ENCODE measurements at regions not wholly inside any gene's neighbourhood (a gene's known extent, or its start where the extent isn't known, plus 50 kb on each side); places are given as distances from the start of the nearest gene placed in this dataset.

- BruUV-seq (replicated peaks) = no TSS peak
- H3K27ac ChIP-seq (ENCODE audit: control insufficient read depth, insufficient read depth) = no peak overlapping the region
- no peak overlapping the region for H3K4me2 ChIP-seq (ENCODE audit: control insufficient read depth, insufficient read depth)
- no peak overlapping the region for H3K4me3 ChIP-seq
- H4K20me1 ChIP-seq (ENCODE audit: control insufficient read depth, insufficient read depth) = no peaks in the 10 kb centered on the region
- no peaks in the 10 kb centered on the region for H3K79me2 ChIP-seq (ENCODE audit: control insufficient read depth, insufficient read depth, low read length)
- 28% methylated on average over 2 of the region's 2 CpGs for WGBS (ENCODE audit: insufficient coverage, insufficient replicate concordance, low lambda C conversion rate, missing lambda C conversion rate)
- H3K4me1 ChIP-seq (ENCODE audit: control insufficient read depth, insufficient read depth, low read length) = no peaks in the 10 kb centered on the region
- no peak overlapping the region for H2AFZ ChIP-seq (ENCODE audit: control insufficient read depth, low read depth, low read length)
- FAIRE-seq (no peak), DNase-seq (ENCODE audit: low read depth, low spot score) (no peak), ATAC-seq (no peak)
- TF ChIP-seq DPF2 (IDR thresholded peaks at IDR 0.05) (no peak), KAT2A (conservative IDR thresholded peaks at IDR 0.05; ENCODE audit: control insufficient read depth, low read depth, low read length) (no peak), EED (IDR thresholded peaks at IDR 0.05; ENCODE audit: low read depth) (no peak), LARP7 (IDR thresholded peaks at IDR 0.05) (no peak), ASH2L (IDR thresholded peaks at IDR 0.05; ENCODE audit: borderline replicate concordance, low read depth) (no peak), BACH1 (IDR thresholded peaks at IDR 0.05; ENCODE audit: borderline replicate concordance) (no peak), ZSCAN29 (IDR thresholded peaks at IDR 0.05) (no peak)
- in situ Hi-C loops (cut with MboI) = no loop called here
- ChIA-PET RAD21 (ENCODE audit: unreplicated experiment) (interaction anchor here (1.0 kb wide), 1 partner anchor 321 kb away, joined by 7 read pairs; no protein-coding TSS in a partner anchor), POLR2A (no interaction called here), CTCF (interaction anchor here (0.6 to 1.7 kb wide), 7 partner anchors 8 to 321 kb away, joined by 3 to 4 read pairs (median 3); no protein-coding TSS in a partner anchor), SMC1A (ENCODE audit: uncharacterized antibody, unreplicated experiment) (interaction anchor here (0.7 kb wide), 2 partner anchors 95 to 239 kb away, joined by 3 read pairs; no protein-coding TSS in a partner anchor)
- H3K9me3 ChIP-seq (replicated peaks; ENCODE audit: control insufficient read depth, insufficient read depth, low read length) = no peaks in the 10 kb centered on the region; the same call in 2 of the 3 replicates
- H3K27me3 ChIP-seq (replicated peaks in 1 of 2; ENCODE audit: control insufficient read depth in 2 of 2, insufficient read depth in 2 of 2, low read length in 1 of 2) = no peaks in the 10 kb centered on the region
- no peaks in the 10 kb centered on the region for H3K36me3 ChIP-seq (ENCODE audit: control insufficient read depth in 2 of 2, insufficient read depth in 2 of 2, low read length in 1 of 2)
- intact Hi-C loops (cut with micrococcal nuclease; ENCODE audit: unreplicated experiment) = no loop called here
- no peak overlapping the region for H3K9ac ChIP-seq (ENCODE audit: control insufficient read depth, insufficient read depth, low read length)
Observed at GRCh38 chr12:22122359-22122758, 76.3 kb downstream of the CMAS start.

- Histone ChIP-seq H3K36me3 (ENCODE audit: control insufficient read depth in 2 of 2, insufficient read depth in 2 of 2, low read length in 1 of 2) (no peaks in the 10 kb centered on the region), H3K9me3 (replicated peaks; ENCODE audit: control insufficient read depth, insufficient read depth, low read length) (no peaks in the 10 kb centered on the region; the same call in 2 of the 3 replicates), H4K20me1 (ENCODE audit: control insufficient read depth, insufficient read depth) (no peaks in the 10 kb centered on the region), H3K4me1 (ENCODE audit: control insufficient read depth, insufficient read depth, low read length) (no peaks in the 10 kb centered on the region), H2AFZ (ENCODE audit: control insufficient read depth, low read depth, low read length) (no peak overlapping the region), H3K4me2 (ENCODE audit: control insufficient read depth, insufficient read depth) (no peak overlapping the region), H3K27me3 (replicated peaks in 1 of 2; ENCODE audit: control insufficient read depth in 2 of 2, insufficient read depth in 2 of 2, low read length in 1 of 2) (no peaks in the 10 kb centered on the region), H3K79me2 (ENCODE audit: control insufficient read depth, insufficient read depth, low read length) (no peaks in the 10 kb centered on the region), H3K9ac (ENCODE audit: control insufficient read depth, insufficient read depth, low read length) (no peak overlapping the region), H3K4me3 (no peak overlapping the region), H3K27ac (ENCODE audit: control insufficient read depth, insufficient read depth) (no peak overlapping the region)
- 17% methylated on average over 2 of the region's 2 CpGs for WGBS (ENCODE audit: insufficient coverage, insufficient replicate concordance, low lambda C conversion rate, missing lambda C conversion rate)
- intact Hi-C loops (cut with micrococcal nuclease; ENCODE audit: unreplicated experiment) = no loop called here
- SMC1A ChIA-PET (ENCODE audit: uncharacterized antibody, unreplicated experiment) = interaction anchor here (1.3 kb wide), 1 partner anchor 315 kb away, joined by 3 read pairs; no protein-coding TSS in a partner anchor
- BruUV-seq (replicated peaks) = no TSS peak
- CTCF ChIA-PET = no interaction called here
- DNase-seq (ENCODE audit: low read depth, low spot score) (no peak), FAIRE-seq (no peak), ATAC-seq (no peak)
- in situ Hi-C loops (cut with MboI) = no loop called here
- RAD21 ChIA-PET (ENCODE audit: unreplicated experiment) = no interaction called here
- POLR2A ChIA-PET = no interaction called here
- TF ChIP-seq PBX3 (IDR thresholded peaks at IDR 0.05; ENCODE audit: insufficient replicate concordance, low read depth, low read length) (no peak), CHD1 (IDR thresholded peaks at IDR 0.05; ENCODE audit: low read depth, low read length) (no peak), PAX8 (IDR thresholded peaks at IDR 0.05) (no peak), STAT1 (conservative IDR thresholded peaks at IDR 0.05) (no peak), USF1 (IDR thresholded peaks at IDR 0.05; ENCODE audit: borderline replicate concordance, extremely low read length, insufficient read depth, low read depth, low read length) (no peak), NFXL1 (IDR thresholded peaks at IDR 0.05; ENCODE audit: borderline replicate concordance) (no peak), ZBED1 (IDR thresholded peaks at IDR 0.05; ENCODE audit: borderline replicate concordance) (no peak), PAX5 (IDR thresholded peaks at IDR 0.05; ENCODE audit: borderline replicate concordance, low read depth, low read length) (no peak), FOXK2 (IDR thresholded peaks at IDR 0.05) (no peak), ZNF217 (IDR thresholded peaks at IDR 0.05) (no peak), TCF7 (IDR thresholded peaks at IDR 0.05; ENCODE audit: borderline replicate concordance) (no peak)
Observed at GRCh38 chr12:22124987-22125386, 79.0 kb downstream of the CMAS start.

All from GM12878 (cell line).